NCI-H2107 treated with DMSO at 0.1 percent for 48 hours (cell line): ENCODE measurements at regions not wholly inside any gene's neighbourhood (a gene's known extent, or its start where the extent isn't known, plus 50 kb on each side); places are given as distances from the start of the nearest gene placed in this dataset.

ENCODE experiments used
- DNase-seq: peaks from one replicate; lab custom pipeline; 2025; ENCODE audit not compliant: unreplicated experiment; lab: John Stamatoyannopoulos, UW

DNA sequence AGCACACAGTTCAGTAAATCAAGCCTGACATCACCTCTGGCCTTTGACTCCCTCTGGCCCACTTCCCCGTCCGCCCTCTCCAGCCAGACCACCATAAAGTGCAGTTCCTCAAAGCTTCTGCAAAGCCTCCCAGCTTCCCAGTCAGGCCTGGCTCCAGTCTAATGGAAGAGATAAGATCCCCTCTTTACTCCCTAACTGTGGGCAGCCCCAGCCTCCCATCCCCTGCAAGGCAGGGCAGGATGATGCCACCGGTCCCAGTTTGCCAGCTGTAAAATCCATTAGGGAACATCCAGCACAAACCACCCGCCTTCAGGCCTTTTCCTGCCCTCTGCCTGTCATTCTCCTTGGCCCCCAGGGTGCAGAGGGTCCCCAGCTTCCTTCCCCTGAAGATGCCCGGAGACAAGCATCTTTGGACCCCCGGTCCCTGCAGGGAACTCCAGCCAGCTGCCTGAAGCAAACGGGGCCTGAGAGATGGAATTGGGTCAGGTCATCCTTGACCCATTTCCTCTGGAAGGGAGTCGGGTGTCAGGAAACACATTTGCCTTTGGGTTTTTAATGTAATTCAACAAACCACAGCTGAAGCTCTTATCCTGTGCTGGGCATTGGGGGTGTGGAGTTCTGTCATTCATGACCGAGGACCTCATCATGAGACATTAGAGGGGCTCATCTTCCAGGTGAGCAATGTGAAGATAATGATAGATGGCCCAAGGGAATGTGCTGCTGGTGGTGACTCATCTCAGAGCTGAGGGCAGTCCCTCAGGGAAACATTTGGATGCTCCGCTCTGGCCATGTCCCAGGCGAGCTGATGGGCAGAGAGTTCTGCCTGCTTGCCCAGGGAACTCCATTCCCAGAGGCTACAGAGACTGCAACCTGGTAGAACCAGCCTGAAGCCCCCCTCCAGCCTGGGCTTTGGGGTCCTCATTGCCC lies 93.8 kb upstream of the CLMN start:
- no peak for DNase-seq

DNA sequence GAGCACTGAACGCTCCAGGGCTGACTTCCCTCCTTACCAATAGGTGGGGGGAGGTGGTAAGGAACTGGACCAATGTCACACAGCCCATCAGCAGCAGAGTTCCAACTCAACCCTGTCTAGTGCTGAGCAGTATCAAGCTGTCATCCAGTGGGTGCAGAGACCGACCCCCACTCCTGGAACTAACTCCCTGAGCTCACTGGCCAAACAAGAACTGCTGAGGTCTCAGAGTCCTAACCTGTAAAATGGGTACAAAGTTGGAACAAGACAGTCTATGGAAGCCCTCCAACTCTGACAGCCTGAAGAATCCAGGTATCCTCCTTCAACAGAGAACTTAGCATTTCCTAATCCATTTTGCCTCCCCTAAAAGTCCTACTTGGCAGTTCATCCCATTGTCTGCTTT lies 91.1 kb upstream of the CLMN start:
- no peak for DNase-seq

DNA sequence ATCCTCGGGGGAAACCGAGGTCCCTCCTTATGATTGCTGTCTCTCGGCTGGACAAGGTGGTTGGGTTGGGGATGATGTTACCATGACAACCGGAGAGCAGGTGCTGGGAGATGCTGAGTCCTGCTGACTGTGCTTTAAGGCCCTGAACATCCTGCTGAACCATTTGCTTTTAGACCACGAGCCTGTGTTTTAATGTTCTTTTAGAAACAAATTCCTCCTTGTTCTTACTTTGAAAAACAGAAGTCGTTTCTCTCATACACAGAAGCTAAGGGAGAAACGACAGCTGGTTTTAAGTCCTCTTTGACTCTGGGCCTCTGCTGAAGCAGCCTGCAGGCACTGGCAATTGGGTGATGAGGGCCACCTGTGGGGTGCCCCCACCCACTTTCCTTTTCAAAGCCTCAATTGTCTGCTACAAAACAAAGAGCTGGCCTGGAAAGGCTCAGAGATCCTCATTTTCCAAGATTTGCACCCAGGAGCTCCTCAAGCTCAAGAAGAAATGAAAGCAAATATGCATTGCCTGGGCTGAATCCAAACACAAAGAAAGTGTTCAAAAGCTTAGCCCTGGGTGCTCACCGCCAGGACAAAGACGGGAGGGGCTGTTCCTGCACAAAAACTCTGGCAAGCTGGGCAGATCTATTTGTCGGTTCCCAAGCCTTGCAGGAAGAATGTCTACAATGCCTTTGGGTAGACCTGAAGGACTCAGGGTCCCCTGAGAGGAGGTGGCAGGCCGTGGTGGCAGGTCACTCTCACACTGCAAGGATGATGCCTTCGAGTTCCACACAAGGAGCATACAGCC lies 90.0 kb upstream of the CLMN start:
- DNase-seq = no peak

DNA sequence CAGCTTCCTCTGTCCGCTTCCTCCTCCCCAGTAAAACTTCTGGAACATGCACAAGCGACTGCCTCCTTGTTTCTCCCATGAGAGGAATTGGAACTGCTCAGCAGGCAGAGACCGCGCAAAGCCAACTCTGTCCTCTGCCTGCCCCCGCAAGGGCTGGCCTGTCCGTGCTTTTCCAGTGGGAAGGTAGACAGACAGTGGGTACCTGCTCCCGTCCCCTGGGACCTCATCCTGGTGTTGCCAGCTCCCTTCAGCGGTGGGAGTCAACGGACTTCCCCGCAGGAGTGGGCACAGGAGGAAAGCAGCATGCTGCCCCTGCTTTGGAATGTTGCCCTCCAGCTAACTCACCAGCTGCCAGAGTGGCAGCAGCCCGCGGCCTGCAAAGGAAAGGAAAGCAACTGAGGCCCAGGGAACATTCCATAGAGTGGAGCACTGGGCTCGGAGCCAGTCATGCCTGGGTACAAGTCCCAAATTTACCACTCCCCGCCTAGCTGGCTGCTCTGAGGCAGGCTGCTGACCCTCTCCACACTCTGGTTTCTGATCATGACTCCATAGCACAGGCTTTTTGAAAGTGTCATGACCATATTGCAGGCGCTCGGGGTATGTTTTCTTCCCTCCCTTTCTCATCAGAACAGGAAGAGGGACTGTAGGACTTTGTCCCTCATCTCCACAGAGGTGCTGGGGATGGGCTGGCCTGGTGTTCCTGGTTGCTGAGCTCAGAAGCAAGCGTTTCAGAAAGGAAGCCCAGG lies 89.2 kb upstream of the CLMN start:
- no peak for DNase-seq

DNA sequence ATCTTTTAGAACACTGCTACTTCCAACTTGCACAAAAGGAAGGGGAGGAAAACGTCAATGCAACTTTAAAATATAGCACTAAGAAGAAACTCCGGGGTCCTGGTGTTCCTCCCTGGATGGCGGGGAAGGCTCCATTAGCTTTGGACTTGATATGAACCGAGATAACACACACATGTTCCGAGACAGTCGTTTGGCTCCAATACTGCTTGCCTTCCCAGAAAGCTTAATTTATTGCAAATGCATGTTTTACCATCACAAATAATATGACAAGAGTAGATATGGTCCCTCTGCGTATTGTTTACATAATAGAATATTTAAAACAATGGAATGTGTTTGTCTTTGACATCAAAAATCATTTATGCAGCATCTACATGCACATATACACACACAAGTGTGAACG lies 87.6 kb upstream of the CLMN start:
- no peak for DNase-seq

DNA sequence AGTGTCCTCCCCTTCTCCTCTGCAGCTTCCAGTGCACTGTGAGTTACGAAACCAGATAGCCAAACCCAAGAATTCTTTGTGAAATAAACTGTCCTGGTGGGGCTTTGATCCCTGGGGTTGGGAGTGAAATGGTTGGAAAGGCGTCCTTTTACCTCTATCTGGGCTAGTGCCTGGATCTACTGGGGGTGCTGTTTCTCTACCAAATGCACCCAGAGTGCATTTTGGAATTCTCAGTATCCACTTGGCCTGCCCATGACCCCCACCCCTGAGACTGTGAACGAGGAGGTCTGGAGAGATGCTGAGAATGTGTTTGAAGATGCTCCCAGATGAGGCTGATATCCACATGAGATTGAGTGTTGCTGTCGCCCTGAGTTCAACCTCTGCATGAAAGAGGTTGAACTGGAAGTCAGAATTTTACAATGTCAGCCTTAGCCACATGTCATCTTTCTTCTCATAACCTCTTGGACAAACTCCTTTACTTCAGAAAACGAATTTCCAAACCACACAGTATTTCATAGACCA lies 87.1 kb upstream of the CLMN start:
- DNase-seq = no peak

DNA sequence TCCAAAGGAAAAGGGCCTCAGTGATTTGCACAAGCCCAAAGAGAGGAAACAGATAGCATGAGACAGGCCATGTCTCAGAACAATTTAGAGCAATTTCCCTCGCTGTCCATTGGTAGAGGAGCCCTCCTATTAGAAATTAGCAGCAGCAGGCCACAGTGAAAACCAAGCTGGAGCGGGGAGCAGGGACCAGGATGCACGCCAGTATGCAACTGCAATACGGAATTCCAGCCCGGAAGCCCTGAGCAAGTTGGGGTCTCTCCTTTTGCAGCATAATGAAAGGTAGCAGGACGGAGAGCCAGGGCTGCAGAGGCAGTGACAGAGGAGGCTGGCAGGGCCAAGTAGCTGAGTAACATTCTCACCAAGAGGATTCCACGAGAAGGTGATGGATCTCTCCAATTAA lies 84.9 kb upstream of the CLMN start:
- DNase-seq = no peak

DNA sequence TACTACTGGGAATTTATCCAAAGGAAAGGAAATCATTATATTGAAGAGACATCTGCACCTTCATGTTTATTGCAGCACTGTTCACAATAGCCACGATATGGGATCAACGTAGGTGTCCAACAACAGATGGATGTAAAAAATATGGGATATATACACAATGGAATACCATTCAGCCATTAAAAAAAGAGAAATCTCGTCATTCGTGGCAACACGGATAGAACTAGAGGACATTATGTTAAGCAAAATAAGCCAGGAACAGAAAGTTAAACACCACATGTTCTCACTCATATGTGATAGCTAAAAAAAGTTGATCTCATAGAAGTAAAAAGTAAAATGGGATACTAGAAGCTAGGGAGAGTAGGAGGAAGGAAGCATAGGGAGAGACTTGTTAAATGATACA lies 82.9 kb upstream of the CLMN start:
- no peak for DNase-seq

DNA sequence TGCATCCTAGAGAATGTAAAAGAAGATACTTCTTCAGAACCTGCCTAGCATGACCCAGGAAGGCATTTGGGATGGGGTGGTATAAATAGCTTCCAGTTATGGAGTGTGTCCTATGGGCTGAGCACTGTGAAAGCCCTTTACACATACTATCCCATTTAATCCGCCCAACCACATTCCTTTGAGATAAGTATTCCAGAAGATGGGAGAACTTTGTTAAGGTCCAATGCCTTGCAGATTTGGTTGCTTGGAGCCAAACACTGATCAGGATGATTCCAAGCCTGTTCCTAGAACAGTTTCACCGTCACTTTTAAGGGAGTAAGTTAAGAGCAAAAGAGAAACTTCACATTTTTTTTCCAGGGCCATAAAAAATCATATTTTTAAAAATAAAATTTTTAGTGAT lies 82.5 kb upstream of the CLMN start:
- no peak for DNase-seq

DNA sequence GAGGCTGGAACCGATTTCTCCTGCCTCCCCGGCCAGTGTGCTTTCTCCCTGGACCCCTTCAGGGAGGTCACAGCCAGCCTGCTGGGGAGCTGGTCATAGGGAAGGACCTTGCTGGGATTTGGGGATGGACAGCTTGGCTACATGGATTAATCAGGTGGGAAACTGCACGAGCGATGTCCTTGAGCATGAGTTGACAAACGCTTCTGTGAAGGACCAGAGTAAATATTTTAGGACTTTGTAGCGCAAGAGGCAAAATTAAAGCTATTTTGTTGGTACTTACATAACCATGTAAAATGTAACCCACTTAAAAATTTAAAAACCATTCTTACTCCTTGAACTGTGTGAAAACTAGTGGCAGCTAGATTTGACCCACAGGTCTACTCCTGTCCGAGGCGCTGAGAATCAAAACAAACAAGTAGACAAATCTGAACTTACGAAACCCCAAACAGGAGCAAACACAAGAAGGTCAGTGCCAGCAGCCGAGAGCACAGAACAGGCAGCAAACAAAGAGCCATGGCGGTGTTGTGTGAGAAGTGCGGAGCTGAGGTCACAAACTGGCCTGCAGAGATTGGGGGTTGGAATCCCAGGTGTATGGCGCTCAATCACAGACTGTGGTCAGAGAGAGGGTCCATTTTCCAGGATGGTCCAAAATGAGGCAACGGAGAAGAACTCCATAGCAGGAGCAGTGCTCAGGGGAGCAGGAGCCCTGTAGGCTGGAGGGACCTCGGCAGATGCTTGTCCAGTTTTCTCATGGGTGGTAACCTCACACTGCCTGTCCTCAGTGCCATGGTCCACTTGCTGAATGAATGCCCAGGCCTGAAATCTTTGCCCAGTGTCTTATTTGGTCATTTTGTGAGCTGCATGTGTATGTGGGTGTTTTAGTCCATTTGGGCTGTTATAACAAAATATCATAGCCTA lies 79.2 kb upstream of the CLMN start:
- no peak for DNase-seq

DNA sequence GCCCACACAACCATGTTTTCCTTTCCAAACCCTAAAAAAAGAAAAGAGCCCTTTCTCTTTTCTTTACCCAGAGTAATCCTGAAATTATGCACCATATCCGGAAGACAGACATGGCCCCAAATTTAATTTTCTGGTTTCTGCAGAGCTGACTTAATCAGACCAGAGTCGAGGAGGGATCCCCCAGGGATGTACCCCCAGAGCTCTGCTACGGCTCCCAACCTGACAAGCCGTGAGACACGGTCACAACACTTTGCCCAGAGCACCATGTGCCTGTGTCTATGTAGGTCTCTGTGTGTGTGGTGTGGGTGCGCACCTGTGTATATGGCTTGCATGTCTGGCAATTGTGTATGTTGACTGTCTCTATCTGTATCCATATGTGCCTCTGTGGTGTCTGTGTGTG lies 77.6 kb upstream of the CLMN start:
- no peak for DNase-seq

DNA sequence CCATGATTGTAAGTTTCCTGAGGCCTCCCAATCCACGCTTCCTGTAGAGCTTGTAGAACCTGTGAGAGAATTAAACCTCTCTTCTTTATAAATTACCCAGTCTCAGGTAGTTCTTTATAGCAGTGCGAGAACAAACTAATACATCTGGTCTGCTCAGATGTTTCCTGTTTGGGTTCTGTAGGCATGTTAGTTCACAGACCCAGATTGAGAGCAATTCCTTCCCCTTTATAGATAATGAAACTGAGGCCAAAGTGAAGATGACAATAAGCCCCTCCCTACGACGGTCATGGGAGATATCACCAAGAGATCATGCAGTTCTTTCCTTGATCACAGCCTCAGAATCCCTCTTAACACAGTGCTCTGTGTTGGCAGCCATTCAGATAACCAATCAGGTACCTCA lies 76.5 kb upstream of the CLMN start:
- DNase-seq = no peak

DNA sequence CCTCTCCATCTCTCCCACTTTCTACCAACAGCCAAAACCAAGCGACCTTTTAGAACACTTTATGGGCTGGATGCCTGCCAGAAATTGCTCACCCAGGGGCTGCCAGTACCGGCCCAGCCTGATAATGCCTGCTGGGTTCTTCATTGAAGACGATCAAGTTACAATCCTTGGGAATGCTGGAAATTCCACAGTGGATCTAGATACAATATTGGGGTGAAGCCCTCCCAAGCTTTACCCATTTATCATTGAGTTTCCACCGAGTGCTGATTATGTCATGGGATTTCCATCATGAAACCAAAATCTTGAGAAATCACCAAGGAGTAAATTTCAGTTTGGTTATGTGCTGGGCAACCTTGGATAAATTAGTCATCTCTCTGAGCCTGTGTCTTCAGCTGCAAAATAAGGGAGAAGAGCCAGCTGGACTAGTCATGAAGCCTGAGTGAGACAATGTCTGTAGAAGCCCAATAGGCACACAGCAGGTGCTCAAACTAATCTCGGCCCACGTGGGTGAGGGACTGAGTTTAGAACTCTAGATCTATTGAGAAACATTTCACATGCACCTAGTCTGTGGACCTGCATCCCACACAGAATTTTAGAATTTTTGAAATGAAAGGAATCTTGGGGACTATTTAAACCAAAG lies 75.5 kb upstream of the CLMN start:
- no peak for DNase-seq

DNA sequence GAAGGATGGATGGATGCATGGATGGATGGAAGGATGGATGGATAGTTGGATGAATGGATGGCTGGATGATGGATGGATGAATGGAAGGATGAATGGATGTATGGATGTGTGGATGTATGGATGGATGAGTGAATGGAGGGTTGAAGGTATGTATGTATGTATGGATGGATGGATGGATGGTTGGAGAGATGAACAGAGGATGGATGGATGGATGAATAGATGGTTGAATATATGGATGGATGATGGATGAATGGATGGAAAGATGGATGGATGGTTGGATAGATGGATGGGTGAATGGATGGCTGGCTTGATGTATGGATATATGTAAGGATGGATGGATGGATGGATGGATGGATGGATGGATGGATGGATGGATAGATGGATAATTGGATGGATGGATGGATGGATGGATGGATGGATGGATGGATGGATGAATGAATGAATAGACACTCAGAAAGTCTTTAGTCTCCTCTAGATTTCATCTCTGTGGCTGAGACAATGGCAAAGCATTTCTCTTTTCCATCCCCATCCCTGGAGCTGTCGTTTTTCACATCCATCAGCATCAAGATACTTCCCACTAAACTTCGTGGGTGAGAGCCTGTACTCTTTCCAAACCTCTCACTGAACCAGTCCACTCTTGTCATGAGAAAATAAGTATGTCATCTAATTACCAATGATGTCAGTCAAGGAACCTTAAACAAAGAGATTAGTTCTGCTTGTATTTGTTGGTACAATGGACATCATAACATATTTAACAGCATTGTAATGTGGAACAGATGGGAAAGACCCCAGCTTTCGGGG lies 74.8 kb upstream of the CLMN start:
- no peak for DNase-seq

DNA sequence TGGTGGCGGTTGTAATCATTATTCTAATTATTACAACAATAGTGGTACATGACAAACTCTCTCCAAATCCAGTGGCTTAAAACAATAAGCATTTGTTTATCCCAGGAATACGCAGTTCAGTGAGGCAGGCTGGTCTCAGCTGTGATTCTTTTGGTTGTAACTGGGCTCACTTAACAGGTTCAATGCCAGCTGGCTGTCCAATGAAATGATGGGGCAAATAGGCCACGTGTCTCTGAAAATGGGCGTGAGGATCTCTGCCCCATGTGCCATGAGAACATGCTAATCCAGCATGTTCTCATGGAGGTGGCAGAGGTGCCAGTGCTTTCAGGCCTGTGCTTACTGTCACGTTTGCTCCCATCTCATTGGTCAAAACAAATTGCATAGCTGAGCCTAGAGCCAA lies 73.1 kb upstream of the CLMN start:
- DNase-seq = no peak

DNA sequence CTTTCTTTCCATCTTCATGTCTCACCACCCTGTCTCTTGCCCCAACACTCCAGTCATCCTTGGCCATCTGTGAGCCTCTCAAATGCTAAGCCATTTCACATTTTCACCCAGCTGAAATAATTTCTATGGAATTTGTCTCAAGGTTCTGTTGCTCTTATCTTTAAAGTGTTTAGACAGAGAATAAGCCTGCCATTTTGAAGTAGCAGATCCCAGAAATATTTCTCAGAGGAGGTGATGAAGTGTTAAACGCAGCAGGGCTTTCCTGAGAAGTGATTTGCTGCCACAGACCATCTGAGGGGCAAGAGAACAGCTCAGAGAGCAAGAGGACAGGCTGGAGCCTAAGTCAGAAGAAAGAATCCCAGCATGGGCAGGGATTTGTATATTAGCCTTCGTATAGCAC lies 71.6 kb upstream of the CLMN start:
- no peak for DNase-seq

DNA sequence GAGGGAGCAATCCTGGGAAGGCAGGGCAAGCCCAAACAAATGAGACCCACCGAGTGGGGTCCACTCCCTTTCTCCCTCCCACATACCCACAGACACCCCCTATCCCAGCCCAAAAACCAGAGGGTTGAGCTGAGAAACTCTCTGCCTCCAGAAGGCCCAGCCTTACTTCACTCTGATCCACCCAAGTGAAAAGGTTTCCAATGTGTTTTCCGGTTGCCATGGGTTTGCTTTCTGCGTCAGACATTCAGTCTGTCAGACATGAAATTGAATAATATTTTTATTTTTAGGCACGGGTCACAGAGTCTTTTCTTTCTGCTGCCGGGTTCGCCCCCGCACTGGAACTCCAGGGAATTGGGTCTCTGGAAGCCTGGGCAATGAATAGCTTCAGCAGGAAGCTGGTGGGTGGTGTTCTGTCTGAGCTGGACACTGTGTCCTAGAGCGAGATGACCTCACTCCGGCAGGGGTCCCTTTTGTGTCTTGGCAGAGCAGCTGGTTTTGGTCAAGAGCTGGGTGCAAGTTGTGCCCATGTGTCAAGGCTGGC lies 69.8 kb upstream of the CLMN start:
- no peak for DNase-seq

DNA sequence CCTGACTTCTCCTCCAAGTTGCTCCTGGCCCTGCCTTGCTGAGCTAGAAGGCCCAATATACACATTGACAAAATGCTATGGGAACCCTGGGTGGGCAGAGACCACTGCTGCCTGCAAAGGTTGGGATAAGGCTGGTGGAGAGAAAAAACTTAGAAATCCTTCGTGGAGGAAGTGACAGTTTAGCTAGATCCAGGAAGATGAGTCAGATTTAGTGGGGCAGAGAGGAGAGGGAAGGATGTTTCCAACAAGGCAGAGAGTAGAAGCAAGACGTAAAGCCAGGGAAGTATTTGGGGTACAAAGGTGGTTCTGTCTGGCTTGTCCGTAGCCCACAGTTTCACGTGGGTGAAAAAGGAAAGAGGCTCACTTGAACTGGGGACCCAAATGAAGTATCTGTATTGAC lies 69.0 kb upstream of the CLMN start:
- no peak for DNase-seq
